ENCODE measurements at regions not wholly inside any gene's neighbourhood (a gene's known extent, or its start where the extent isn't known, plus 50 kb on each side); places are given as distances from the start of the nearest gene placed in this dataset.
"Not testable (repeated sequence)": the region's sequence is repeated elsewhere in the genome, so short reads cannot be mapped to it uniquely, and the experiment has no call there.

- DNase-seq (ENCODE audit: low read depth in 4 of 4, low spot score in 1 of 4) = no peak
These were observed 286.8 kb downstream of the USP46 start for GRCh38 chr4:52372269-52372668.

- DNase-seq (ENCODE audit: low read depth in 4 of 4, low spot score in 1 of 4) = no peak
These were observed 286.4 kb downstream of the USP46 start for GRCh38 chr4:52372747-52373146.

DNA sequence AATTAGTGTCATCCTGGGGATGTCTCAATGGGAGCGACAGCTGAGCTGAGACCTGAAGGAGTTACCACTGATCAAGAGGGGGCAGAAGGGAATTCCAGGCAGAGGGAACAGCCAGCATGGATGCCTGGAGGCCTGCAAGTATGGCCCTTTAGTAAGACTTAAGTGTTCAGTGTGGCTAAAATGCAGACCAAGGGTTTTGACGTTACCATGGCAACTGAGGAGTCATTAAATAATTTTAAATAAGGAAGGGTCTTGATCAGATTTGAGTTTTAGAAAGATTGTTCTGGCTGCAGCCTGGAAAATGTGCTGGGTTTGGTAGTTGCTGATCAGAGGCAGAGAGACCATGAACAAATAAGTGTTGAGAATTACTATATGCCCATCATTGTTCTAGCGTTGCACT is 285.5 kb downstream of the USP46 start:
- DNase-seq (ENCODE audit: low read depth in 4 of 4, low spot score in 1 of 4) = no peak

DNA sequence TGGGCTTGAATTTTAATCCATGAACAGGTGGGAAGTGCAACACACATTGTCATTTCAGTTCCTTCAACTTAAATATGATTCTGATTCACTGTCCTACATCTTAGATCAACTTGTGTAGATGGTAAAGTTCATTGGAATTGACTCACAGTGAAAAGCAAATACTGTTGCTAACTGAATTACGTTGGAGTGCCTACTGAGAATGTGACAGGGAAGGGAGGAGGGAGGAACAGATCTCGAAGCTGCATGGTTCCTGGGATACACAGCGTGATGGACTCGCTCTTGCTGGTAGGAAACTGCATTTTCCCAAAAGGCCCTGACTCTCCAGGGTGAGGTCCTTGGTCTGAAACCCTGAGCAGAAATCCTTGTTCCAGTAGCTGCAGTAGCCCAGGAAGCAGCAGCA is 284.2 kb downstream of the USP46 start:
- no peak for DNase-seq (ENCODE audit: low read depth in 4 of 4, low spot score in 1 of 4)

GRCh38 chr4:52376132-52376704 is 282.9 kb downstream of the USP46 start:
- peak in 2 of 4 experiments; percentile 4 for DNase-seq (ENCODE audit: low read depth in 4 of 4, low spot score in 1 of 4)

DNA sequence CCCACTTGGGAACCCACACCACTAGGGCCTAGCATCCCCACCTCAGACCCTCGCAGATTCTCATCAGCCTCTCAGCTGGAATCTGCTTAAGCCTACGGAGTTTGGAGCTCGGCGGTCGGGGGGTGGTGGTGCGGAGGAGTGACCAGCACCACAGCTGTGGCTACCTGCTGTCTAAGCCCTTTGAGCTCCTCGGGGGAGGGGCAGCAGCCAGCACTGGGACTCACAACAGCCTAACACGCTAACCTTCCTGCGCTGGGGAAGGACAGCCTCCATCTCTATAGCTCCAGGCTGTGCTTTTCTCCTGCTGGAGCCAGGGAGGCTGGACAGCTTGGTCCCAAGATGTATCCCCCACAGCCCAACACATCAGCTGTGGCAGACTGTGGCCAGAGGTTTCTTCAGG is 281.5 kb downstream of the USP46 start:
- no peak for DNase-seq (ENCODE audit: low read depth in 4 of 4, low spot score in 1 of 4)

GRCh38 chr4:52407545-52407944 is 251.6 kb downstream of the USP46 start:
- DNase-seq (ENCODE audit: low read depth in 4 of 4, low spot score in 1 of 4) = no peak

- no peak for DNase-seq (ENCODE audit: low read depth in 4 of 4, low spot score in 1 of 4)
These were observed 251.1 kb downstream of the USP46 start for GRCh38 chr4:52408032-52408431.

- DNase-seq (ENCODE audit: low read depth in 4 of 4, low spot score in 1 of 4) = no peak
These were observed 250.6 kb downstream of the USP46 start for GRCh38 chr4:52408471-52408870.

DNA sequence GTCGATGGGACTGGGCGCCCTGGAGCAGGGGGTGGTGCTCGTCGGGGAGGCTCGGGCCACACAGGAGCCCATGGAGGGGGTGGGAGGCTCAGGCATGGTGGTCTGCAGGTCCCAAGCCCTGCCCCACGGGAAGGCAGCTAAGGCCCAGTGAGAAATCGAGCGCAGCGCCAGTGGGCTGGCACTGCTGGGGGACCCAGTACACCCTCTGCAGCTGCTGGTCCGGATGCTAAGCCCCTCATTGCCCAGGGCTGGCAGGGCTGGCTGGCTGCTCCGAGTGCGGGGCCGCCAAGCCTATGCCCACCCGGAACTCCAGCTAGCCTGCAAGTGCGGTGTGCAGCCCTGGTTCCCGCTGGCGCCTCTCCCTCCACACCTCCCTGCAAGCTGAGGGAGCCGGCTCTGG is 249.3 kb downstream of the USP46 start:
- DNase-seq (ENCODE audit: low read depth in 4 of 4, low spot score in 1 of 4) = not testable (repeated sequence)

DNA sequence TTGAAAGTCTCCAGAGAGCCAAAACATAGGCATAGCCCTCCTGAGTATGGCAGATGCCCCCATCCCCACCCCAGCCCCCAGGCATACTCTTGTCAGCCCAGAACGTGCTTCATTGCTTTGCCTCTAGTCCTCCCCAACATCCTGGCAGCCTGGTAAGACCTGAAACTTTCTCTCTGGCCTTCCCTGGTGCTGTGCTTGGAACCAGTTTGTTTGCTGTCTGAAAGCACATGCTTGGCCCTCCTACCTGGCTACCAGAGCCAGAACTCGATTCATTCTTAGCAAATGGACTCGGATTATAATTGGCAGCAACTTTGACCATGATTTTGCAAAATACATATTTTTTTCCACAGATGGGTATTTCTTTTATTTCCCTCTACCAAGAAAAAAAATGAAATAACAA is 248.1 kb downstream of the USP46 start:
- no peak for DNase-seq (ENCODE audit: low read depth in 4 of 4, low spot score in 1 of 4)

GRCh38 chr4:52420330-52420729 is 238.8 kb downstream of the USP46 start:
- no peak for DNase-seq (ENCODE audit: low read depth in 4 of 4, low spot score in 1 of 4)

DNA sequence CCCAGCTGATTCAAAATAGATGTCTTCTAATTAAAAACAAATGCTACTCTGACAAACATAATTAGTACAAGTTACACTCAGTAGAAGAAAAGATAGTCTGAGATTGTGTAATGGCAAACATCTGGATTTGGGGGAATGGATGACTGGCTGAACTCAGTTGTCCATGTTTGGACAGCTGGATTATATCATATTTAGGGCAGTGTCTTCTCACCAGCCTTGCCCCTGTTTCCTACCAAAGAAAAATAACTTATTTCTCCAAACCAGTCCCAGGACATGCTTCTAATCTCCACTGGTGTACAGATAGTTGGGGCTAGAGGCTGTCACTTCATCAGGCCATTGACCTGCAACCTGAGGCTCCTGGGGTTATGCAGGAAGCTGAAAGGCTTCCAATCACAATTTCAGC is 237.3 kb downstream of the USP46 start:
- no peak for DNase-seq (ENCODE audit: low read depth in 4 of 4, low spot score in 1 of 4)

GRCh38 chr4:52423967-52424366 is 235.1 kb downstream of the USP46 start:
- DNase-seq (ENCODE audit: low read depth in 4 of 4, low spot score in 1 of 4) = no peak

DNA sequence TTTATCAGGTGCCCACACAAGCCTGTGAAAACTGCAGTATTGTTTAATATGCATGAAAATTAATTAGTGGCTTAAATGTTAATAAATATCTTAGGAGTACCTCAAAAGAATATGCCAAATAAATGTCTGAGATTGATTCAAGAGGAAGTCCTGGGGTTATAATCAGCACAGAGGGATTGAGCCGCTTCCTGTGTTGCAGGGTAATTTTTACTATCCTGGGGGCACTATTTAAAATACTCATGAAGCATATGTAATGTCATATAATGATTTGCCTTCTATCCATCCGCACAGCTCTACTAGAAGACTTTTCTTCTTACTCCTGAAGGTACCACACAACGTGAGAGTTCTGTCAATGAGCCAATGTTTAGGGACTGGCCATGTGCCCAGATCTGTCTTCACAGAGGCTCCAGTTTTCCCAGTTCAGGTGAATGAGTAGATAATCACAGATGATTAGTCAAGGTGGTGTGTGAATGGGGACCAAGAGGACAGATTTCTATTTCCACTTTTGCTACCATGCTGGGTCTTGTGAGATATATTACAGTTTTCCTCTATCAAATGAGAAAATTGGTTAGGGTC is 233.3 kb downstream of the USP46 start:
- DNase-seq (ENCODE audit: low read depth in 4 of 4, low spot score in 1 of 4) = no peak

DNA sequence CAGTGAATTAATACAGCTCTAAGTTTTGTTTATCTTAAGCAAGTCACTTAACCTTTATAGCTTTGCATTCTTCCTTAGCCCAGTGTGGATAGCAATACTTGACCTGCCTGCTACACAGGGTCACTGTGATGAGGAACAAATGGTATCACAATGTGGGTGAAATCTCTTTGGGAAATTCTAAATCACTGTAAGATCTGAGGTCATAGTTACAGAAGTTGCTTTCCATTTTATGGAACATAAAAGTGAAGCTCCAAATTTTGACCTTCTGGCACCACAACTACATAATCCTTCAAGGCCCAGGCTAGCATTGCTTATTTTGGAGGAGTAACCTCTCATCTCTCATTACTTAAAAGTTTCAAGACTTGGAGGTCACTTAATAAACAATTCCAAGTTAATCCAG is 227.7 kb downstream of the USP46 start:
- no peak for DNase-seq (ENCODE audit: low read depth in 4 of 4, low spot score in 1 of 4)

DNA sequence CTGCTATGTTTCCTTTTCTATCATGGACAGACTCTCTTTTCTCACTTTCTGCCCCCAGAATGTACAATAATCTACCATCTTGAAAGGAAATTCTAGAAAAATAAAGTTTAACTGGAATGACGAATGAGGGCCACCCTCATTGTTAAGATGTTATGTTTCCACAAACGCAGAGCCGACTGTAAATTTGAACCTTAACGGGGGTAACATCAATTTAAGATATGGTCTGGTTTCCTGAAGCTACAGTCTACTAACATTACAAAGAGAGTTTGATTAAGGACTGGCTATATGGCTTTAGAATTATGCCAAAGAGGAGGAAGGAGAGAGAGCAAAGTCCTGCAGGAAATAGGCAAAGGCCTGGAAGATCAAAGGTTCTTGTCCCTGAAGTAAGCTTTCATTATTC is 227.2 kb downstream of the USP46 start:
- DNase-seq (ENCODE audit: low read depth in 4 of 4, low spot score in 1 of 4) = no peak

DNA sequence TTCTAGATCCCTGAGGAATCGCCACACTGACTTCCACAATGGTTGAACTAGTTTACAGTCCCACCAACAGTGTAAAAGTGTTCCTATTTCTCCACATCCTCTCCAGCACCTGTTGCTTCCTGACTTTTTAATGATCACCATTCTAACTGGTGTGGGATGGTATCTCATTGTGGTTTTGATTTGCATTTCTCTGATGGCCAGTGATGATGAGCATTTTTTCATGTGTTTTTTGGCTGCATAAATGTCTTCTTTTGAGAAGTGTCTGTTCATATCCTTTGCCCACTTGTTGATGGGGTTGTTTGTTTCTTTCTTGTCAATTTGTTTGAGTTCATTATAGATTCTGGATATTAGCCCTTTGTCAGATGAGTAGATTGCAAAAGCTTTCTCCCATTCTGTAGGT is 216.6 kb downstream of the USP46 start:
- not testable (repeated sequence) for DNase-seq (ENCODE audit: low read depth in 4 of 4, low spot score in 1 of 4)

- no peak for DNase-seq (ENCODE audit: low read depth in 4 of 4, low spot score in 1 of 4)
These were observed 186.7 kb downstream of the USP46 start for GRCh38 chr4:52472444-52472843.

GRCh38 chr4:52477191-52477780 is 181.8 kb downstream of the USP46 start:
- DNase-seq (ENCODE audit: low read depth in 4 of 4, low spot score in 1 of 4) = no peak

- DNase-seq (ENCODE audit: low read depth in 4 of 4, low spot score in 1 of 4) = no peak
These were observed 175.8 kb downstream of the USP46 start for GRCh38 chr4:52483186-52483890.

DNA sequence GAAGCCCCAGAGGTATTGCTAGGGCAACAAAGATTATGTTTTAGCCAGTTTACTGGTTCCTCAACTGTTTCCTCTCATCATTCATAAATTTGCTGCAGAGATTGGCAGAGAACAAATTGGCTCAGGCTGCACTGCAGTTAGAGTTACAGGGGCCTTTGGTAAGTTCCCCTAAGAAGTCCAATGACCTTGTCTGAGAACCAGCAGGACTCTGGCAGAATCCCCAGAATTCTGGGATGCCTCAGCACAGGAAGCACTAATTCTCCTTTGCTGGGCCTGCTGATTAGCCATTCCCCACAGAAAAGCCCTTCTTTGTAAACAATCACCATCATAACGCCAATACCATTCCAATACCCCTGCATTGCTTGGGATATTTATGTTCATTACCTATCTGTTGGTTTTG is 151.3 kb downstream of the USP46 start:
- no peak for DNase-seq (ENCODE audit: low read depth in 4 of 4, low spot score in 1 of 4)

All from stimulated activated CD4-positive, alpha-beta T cell treated with anti-CD3 and anti-CD28 coated beads, Interleukin-1b, Interleukin-23, amount 100 ng/mL, for 24 hours (primary cell).